OCI-LY1 (cell line): ENCODE measurements at regions not wholly inside any gene's neighbourhood (a gene's known extent, or its start where the extent isn't known, plus 50 kb on each side); places are given as distances from the start of the nearest gene placed in this dataset.

Source experiments
- CTCF ChIP-seq: fragments of 200-600 bp; sonication (generic), shearing (Covaris generic); IDR thresholded peaks from 2 replicates; pipeline ENCODE4 v1.5.1; 2017; ENCODE audit warnings: mild to moderate bottlenecking, antibody characterized with exemption, low read length, moderate library complexity, mixed read lengths
- EZH2 ChIP-seq: fragments of 200-600 bp; sonication (generic), shearing (Covaris generic); IDR thresholded peaks from 2 replicates; pipeline ENCODE4 v1.8.0; 2017; ENCODE audit warnings: borderline replicate concordance, mixed run types, mild to moderate bottlenecking, antibody characterized with exemption, low read length, moderate library complexity, mixed read lengths

- no peak for TF ChIP-seq CTCF
- no peak for TF ChIP-seq EZH2
Measured at GRCh38 chr2:8441986-8442385, 239.9 kb upstream of the ID2 start.
